ENCODE measurements at regions not wholly inside any gene's neighbourhood (a gene's known extent, or its start where the extent isn't known, plus 50 kb on each side); places are given as distances from the start of the nearest gene placed in this dataset.

DNA sequence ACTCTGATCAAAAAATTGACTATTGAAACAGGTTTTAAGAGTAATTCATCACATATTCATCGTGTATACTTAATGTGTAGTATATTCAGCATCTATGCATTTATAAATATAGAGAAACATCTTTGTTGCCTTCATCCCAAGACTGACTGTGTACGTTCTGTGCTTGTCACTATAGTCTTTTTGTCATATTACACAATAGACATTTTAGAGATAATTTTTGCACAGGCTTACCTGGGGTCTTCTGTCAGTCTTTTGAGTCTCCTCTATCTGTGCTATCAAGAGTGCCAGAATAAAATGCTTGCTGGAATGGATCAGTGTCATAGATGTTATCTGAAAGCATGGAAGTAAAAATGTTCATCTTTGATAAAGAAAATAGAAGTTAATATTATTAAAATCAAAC, 1047.7 kb upstream of the NRXN1 start:
- Histone ChIP-seq H3K4me3 (ENCODE audit: control insufficient read depth in 1 of 7, extremely low read depth in 1 of 7, insufficient read depth in 4 of 7, low read depth in 2 of 7, low read length in 6 of 7) (no peak overlapping the region), H3K9me3 (ENCODE audit: control extremely low read depth in 1 of 5, control insufficient read depth in 4 of 5, insufficient read depth in 2 of 5, low read depth in 1 of 5, low read length in 4 of 5) (no peaks in the 10 kb centered on the region), H3K4me1 (ENCODE audit: control extremely low read depth in 1 of 4, control insufficient read depth in 4 of 4, insufficient read depth in 4 of 4, low read length in 3 of 4) (no peaks in the 10 kb centered on the region), H3K27ac (ENCODE audit: insufficient read depth in 1 of 2, low read depth in 1 of 2, low read length in 2 of 2, poor library complexity in 1 of 2, severe bottlenecking in 2 of 2) (no peak overlapping the region), H3K36me3 (ENCODE audit: control insufficient read depth in 4 of 4, insufficient read depth in 4 of 4, low read length in 3 of 4) (no peaks in the 10 kb centered on the region), H3K27me3 (replicated peaks in 2 of 5; ENCODE audit: control insufficient read depth in 4 of 5, insufficient read depth in 5 of 5, low read length in 4 of 5) (no peaks in the 10 kb centered on the region)
- DNase-seq, result no peak
- CTCF ChIA-PET, result no interaction called here
- POLR2A ChIA-PET, result no interaction called here
- no CpG with 5 or more reads among the region's 2 CpGs for WGBS (ENCODE audit: insufficient coverage)

DNA sequence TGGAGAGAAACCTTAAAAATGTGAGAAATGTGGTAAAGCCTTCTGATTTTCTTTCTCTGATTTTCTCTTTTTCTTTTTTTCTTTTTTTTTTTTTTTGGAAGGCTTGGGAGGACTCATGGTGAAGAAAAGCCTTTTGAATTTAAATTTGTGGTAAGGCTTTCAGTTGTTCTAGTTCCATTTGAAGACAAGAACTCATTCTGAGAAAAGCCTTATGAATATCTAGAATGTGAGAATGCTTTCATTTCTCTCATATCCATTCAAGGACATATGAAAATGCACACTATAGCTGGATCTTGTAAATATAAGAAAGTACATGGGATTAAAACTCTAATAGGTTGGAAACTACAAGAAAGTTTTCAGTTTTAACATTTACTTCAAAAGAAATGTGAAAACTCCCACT, 1045.2 kb upstream of the NRXN1 start:
- CTCF ChIA-PET, result no interaction called here
- Histone ChIP-seq H3K4me1 (ENCODE audit: control extremely low read depth in 1 of 4, control insufficient read depth in 4 of 4, insufficient read depth in 4 of 4, low read length in 3 of 4) (no peaks in the 10 kb centered on the region), H3K27ac (ENCODE audit: insufficient read depth in 1 of 2, low read depth in 1 of 2, low read length in 2 of 2, poor library complexity in 1 of 2, severe bottlenecking in 2 of 2) (no peak overlapping the region), H3K36me3 (ENCODE audit: control insufficient read depth in 4 of 4, insufficient read depth in 4 of 4, low read length in 3 of 4) (no peaks in the 10 kb centered on the region), H3K27me3 (replicated peaks in 2 of 5; ENCODE audit: control insufficient read depth in 4 of 5, insufficient read depth in 5 of 5, low read length in 4 of 5) (no peaks in the 10 kb centered on the region), H3K4me3 (ENCODE audit: control insufficient read depth in 1 of 7, extremely low read depth in 1 of 7, insufficient read depth in 4 of 7, low read depth in 2 of 7, low read length in 6 of 7) (no peak overlapping the region), H3K9me3 (ENCODE audit: control extremely low read depth in 1 of 5, control insufficient read depth in 4 of 5, insufficient read depth in 2 of 5, low read depth in 1 of 5, low read length in 4 of 5) (no peaks in the 10 kb centered on the region)
- POLR2A ChIA-PET, result no interaction called here
- no peak for DNase-seq

DNA sequence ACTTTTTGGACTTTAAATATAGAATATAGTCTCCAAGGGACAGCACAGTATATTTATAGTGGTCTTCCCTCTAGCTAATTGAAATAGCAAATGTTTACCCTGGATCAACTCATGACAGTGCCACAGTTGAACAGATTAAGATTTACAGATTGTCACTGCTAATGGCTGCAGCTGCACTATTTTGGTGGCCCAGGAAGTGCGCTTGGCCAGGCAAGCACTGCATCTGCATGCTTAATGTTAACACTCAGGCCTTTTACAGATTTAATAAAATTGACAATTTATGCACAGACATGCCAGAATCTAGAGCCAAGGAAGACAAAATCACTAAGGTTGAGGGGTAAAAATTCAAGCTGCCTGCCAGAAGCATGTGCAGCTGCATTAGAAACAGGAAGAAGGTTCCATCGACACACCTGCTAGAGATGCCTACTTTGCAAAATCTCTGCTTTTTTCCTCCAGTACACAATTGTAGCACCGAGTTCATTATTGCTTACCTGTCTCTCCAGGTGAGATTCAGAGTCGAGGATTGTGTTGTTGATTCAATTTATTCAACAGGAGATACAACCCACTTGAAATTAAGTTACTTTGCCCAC, 1042.3 kb upstream of the NRXN1 start:
- POLR2A ChIA-PET, result no interaction called here

DNA sequence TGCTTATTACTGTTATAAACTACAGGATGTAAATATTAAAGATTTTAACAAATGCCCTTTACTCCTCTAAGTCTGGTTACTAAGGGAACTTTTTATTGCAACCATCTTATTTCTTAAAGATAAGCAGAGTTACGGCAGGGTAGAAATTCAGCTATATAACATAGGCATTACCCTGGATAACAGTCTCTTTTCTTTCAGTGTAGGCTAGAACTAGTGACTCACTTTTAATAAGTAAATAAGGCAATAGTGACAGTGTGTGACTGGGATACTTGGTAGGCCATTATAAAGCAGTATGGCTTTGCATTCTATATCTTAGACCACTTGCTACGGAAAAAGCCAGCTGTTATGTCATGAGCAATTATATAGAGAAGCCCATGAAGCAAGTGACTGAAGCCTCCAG, 1041.0 kb upstream of the NRXN1 start:
- Histone ChIP-seq H3K27ac (ENCODE audit: insufficient read depth in 1 of 2, low read depth in 1 of 2, low read length in 2 of 2, poor library complexity in 1 of 2, severe bottlenecking in 2 of 2) (no peak overlapping the region), H3K9me3 (ENCODE audit: control extremely low read depth in 1 of 5, control insufficient read depth in 4 of 5, insufficient read depth in 2 of 5, low read depth in 1 of 5, low read length in 4 of 5) (no peaks in the 10 kb centered on the region), H3K36me3 (ENCODE audit: control insufficient read depth in 4 of 4, insufficient read depth in 4 of 4, low read length in 3 of 4) (no peaks in the 10 kb centered on the region), H3K4me1 (ENCODE audit: control extremely low read depth in 1 of 4, control insufficient read depth in 4 of 4, insufficient read depth in 4 of 4, low read length in 3 of 4) (no peaks in the 10 kb centered on the region), H3K4me3 (ENCODE audit: control insufficient read depth in 1 of 7, extremely low read depth in 1 of 7, insufficient read depth in 4 of 7, low read depth in 2 of 7, low read length in 6 of 7) (no peak overlapping the region), H3K27me3 (replicated peaks in 2 of 5; ENCODE audit: control insufficient read depth in 4 of 5, insufficient read depth in 5 of 5, low read length in 4 of 5) (no peaks in the 10 kb centered on the region)
- WGBS (ENCODE audit: insufficient coverage), result 40% methylated on average over 1 of the region's 2 CpGs
- no peak for DNase-seq
- ChIA-PET POLR2A (no interaction called here), CTCF (no interaction called here)

More for the DNA sequence above, 1042.3 kb upstream of the NRXN1 start:
- no peak for DNase-seq
- CTCF ChIA-PET, result no interaction called here
- 93% methylated on average over 2 of the region's 4 CpGs for WGBS (ENCODE audit: insufficient coverage)
- H3K27ac ChIP-seq (ENCODE audit: insufficient read depth in 1 of 2, low read depth in 1 of 2, low read length in 2 of 2, poor library complexity in 1 of 2, severe bottlenecking in 2 of 2), result no peak overlapping the region
- no peak overlapping the region for H3K4me3 ChIP-seq (ENCODE audit: control insufficient read depth in 1 of 7, extremely low read depth in 1 of 7, insufficient read depth in 4 of 7, low read depth in 2 of 7, low read length in 6 of 7)
- no peaks in the 10 kb centered on the region for H3K27me3 ChIP-seq (replicated peaks in 2 of 5; ENCODE audit: control insufficient read depth in 4 of 5, insufficient read depth in 5 of 5, low read length in 4 of 5)
- H3K4me1 ChIP-seq (ENCODE audit: control extremely low read depth in 1 of 4, control insufficient read depth in 4 of 4, insufficient read depth in 4 of 4, low read length in 3 of 4), result no peaks in the 10 kb centered on the region
- no peaks in the 10 kb centered on the region for H3K36me3 ChIP-seq (ENCODE audit: control insufficient read depth in 4 of 4, insufficient read depth in 4 of 4, low read length in 3 of 4)
- no peaks in the 10 kb centered on the region for H3K9me3 ChIP-seq (ENCODE audit: control extremely low read depth in 1 of 5, control insufficient read depth in 4 of 5, insufficient read depth in 2 of 5, low read depth in 1 of 5, low read length in 4 of 5)

DNA sequence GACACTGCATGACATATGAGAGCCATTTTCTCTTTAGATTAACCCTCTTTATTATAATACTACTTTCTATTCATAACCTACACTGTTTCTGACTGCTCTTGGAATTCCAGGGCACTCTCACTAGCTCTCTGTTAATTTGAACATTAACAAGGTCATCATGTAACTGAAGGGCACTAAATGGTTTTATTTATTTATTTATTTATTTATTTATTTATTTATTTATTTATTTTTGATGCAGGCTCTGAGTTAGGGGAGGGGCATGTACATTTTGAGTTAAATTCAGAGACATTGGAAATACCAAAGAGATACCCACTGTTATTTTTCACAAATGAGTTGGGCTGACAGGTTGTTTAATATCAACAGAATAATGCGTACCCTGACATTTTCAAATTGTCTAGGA, 1038.7 kb upstream of the NRXN1 start:
- POLR2A ChIA-PET, result no interaction called here
- no peaks in the 10 kb centered on the region for H3K4me1 ChIP-seq (ENCODE audit: control extremely low read depth in 1 of 4, control insufficient read depth in 4 of 4, insufficient read depth in 4 of 4, low read length in 3 of 4)
- no peak overlapping the region for H3K27ac ChIP-seq (ENCODE audit: insufficient read depth in 1 of 2, low read depth in 1 of 2, low read length in 2 of 2, poor library complexity in 1 of 2, severe bottlenecking in 2 of 2)
- CTCF ChIA-PET, result no interaction called here
- no peak for DNase-seq
- H3K4me3 ChIP-seq (ENCODE audit: control insufficient read depth in 1 of 7, extremely low read depth in 1 of 7, insufficient read depth in 4 of 7, low read depth in 2 of 7, low read length in 6 of 7), result no peak overlapping the region
- H3K9me3 ChIP-seq (ENCODE audit: control extremely low read depth in 1 of 5, control insufficient read depth in 4 of 5, insufficient read depth in 2 of 5, low read depth in 1 of 5, low read length in 4 of 5), result no peaks in the 10 kb centered on the region
- 100% methylated on average over 1 of the region's 1 CpG for WGBS (ENCODE audit: insufficient coverage)
- no peaks in the 10 kb centered on the region for H3K27me3 ChIP-seq (replicated peaks in 2 of 5; ENCODE audit: control insufficient read depth in 4 of 5, insufficient read depth in 5 of 5, low read length in 4 of 5)
- no peaks in the 10 kb centered on the region for H3K36me3 ChIP-seq (ENCODE audit: control insufficient read depth in 4 of 4, insufficient read depth in 4 of 4, low read length in 3 of 4)

DNA sequence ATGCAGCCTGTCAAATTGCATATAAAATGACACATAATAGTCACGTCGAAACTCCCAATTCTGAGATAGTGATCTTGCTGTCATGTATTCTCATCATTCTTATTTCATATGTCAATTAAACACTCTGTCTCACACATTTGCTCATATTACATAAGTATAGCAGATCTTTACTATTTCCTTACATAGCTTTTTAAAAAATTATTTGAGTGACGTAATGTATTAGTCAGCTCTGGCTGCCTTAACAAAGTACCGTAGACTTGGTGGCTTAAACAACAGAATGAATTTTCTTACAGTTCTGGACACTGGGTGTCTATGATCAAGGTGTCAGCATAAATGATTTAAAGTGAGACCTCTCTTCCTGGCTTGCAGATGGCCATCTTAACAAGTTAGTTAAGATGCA, 1032.3 kb upstream of the NRXN1 start:
- Histone ChIP-seq H3K27me3 (replicated peaks in 2 of 5; ENCODE audit: control insufficient read depth in 4 of 5, insufficient read depth in 5 of 5, low read length in 4 of 5) (no peaks in the 10 kb centered on the region), H3K27ac (ENCODE audit: insufficient read depth in 1 of 2, low read depth in 1 of 2, low read length in 2 of 2, poor library complexity in 1 of 2, severe bottlenecking in 2 of 2) (no peak overlapping the region), H3K9me3 (ENCODE audit: control extremely low read depth in 1 of 5, control insufficient read depth in 4 of 5, insufficient read depth in 2 of 5, low read depth in 1 of 5, low read length in 4 of 5) (no peaks in the 10 kb centered on the region), H3K4me1 (ENCODE audit: control extremely low read depth in 1 of 4, control insufficient read depth in 4 of 4, insufficient read depth in 4 of 4, low read length in 3 of 4) (no peaks in the 10 kb centered on the region), H3K4me3 (ENCODE audit: control insufficient read depth in 1 of 7, extremely low read depth in 1 of 7, insufficient read depth in 4 of 7, low read depth in 2 of 7, low read length in 6 of 7) (no peak overlapping the region), H3K36me3 (ENCODE audit: control insufficient read depth in 4 of 4, insufficient read depth in 4 of 4, low read length in 3 of 4) (no peaks in the 10 kb centered on the region)
- DNase-seq, result no peak
- ChIA-PET CTCF (no interaction called here), POLR2A (no interaction called here)
- 97% methylated on average over 3 of the region's 4 CpGs for WGBS (ENCODE audit: insufficient coverage)

DNA sequence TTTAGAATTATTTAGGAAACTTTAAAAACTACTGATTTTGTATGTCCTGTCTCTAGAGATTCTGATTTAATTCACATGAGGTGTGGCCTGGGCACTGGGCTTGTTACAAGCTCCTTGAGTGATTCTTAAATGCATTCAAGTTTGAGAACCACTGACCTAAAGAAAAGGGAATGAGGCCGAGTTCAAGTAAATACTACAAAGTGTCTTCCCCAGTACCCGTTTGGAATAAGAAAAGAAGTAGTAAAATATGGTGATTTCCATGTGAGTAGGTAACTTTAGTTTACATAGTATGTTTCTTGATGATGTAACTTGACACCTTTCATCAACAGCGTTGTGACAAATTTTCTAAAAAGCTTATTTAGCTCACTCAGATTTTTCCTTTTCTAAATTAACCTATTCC, 1022.9 kb upstream of the NRXN1 start:
- Histone ChIP-seq H3K36me3 (ENCODE audit: control insufficient read depth in 4 of 4, insufficient read depth in 4 of 4, low read length in 3 of 4) (no peaks in the 10 kb centered on the region), H3K4me1 (ENCODE audit: control extremely low read depth in 1 of 4, control insufficient read depth in 4 of 4, insufficient read depth in 4 of 4, low read length in 3 of 4) (no peaks in the 10 kb centered on the region), H3K4me3 (ENCODE audit: control insufficient read depth in 1 of 7, extremely low read depth in 1 of 7, insufficient read depth in 4 of 7, low read depth in 2 of 7, low read length in 6 of 7) (no peak overlapping the region), H3K27me3 (replicated peaks in 2 of 5; ENCODE audit: control insufficient read depth in 4 of 5, insufficient read depth in 5 of 5, low read length in 4 of 5) (no peaks in the 10 kb centered on the region), H3K9me3 (ENCODE audit: control extremely low read depth in 1 of 5, control insufficient read depth in 4 of 5, insufficient read depth in 2 of 5, low read depth in 1 of 5, low read length in 4 of 5) (peaks cover 0 to 3% (median 0%) of the 10 kb centered on the region in 5 experiments), H3K27ac (ENCODE audit: insufficient read depth in 1 of 2, low read depth in 1 of 2, low read length in 2 of 2, poor library complexity in 1 of 2, severe bottlenecking in 2 of 2) (no peak overlapping the region)
- CTCF ChIA-PET, result no interaction called here
- POLR2A ChIA-PET, result no interaction called here
- no CpG with 5 or more reads among the region's 3 CpGs for whole genome bisulfite sequencing (ENCODE audit: insufficient coverage)
- DNase-seq, result no peak

Measured in common myeloid progenitor, CD34-positive (primary cell).